Endothelial cell of umbilical vein (primary cell): ENCODE measurements at regions not wholly inside any gene's neighbourhood (a gene's known extent, or its start where the extent isn't known, plus 50 kb on each side); places are given as distances from the start of the nearest gene placed in this dataset.

ENCODE experiments used
- BruUV-seq: library from RNA; stranded (reverse); fragments of 400-500 nt; replicated peaks from 2 replicates; lab custom pipeline; 2021; lab: Mats Ljungman, UMichigan
- CTCF ChIA-PET: fragments of 300-600, 350-600 bp; sonication (Branson Sonifier 250); formaldehyde crosslinking; loops from one replicate; lab custom pipeline; 2021; ENCODE audit warnings: antibody characterized with exemption, inconsistent platforms; lab: Charles Lee
- POLR2A ChIA-PET: fragments of 300-600, 350-600 bp; sonication (Branson Sonifier 250); formaldehyde crosslinking; loops from one replicate; lab custom pipeline; 2021; ENCODE audit warnings: antibody characterized with exemption, inconsistent platforms; lab: Charles Lee
- DNase-seq: peaks from one replicate; pipeline ENCODE4 v3.0.0-alpha.2; 2011; ENCODE audit warnings: low read depth, low spot score
- FAIRE-seq: peaks from 2 replicates; lab custom pipeline; 2011; peaks lifted over from hg19 to GRCh38; lab: Jason Lieb, UNC
- H2AFZ ChIP-seq: 2 replicates; pipeline ENCODE4 v1.6.0; 2012; ENCODE audit warnings: low read depth, low read length, control low read depth, inconsistent platforms
- H3K27ac ChIP-seq: 2 replicates; pipeline ENCODE4 v1.5.1; 2011; ENCODE audit warnings: low read depth, mild to moderate bottlenecking, control low read depth, low read length, moderate library complexity; ENCODE audit not compliant: insufficient read depth
- H3K27me3 ChIP-seq, 2 experiments: 2 replicates each; pipeline versions ENCODE4 v1.6.0 to v1.6.1; 2011; ENCODE audit warnings: low read length in 2 of 2, mixed read lengths in 1 of 2; ENCODE audit not compliant: control insufficient read depth in 2 of 2, insufficient read depth in 2 of 2
- H3K36me3 ChIP-seq, 2 experiments: 2 replicates in 1 of 2; 3 replicates in 1 of 2; pipeline ENCODE4 v1.5.1; 2011; ENCODE audit warnings: low read length in 2 of 2, mild to moderate bottlenecking in 1 of 2, moderate library complexity in 1 of 2; ENCODE audit not compliant: control insufficient read depth in 2 of 2, insufficient read depth in 2 of 2; ENCODE audit errors: extremely low read depth in 1 of 2
- H3K4me1 ChIP-seq: 3 replicates; pipeline ENCODE4 v1.5.1; 2011; ENCODE audit warnings: mild to moderate bottlenecking, low read length; ENCODE audit not compliant: control insufficient read depth, insufficient read depth; ENCODE audit errors: extremely low read depth
- H3K4me2 ChIP-seq: 2 replicates; pipeline ENCODE4 v1.6.1; 2011; ENCODE audit warnings: low read length, control low read depth, mixed read lengths; ENCODE audit not compliant: insufficient read depth
- H3K4me3 ChIP-seq, 3 experiments: fragments of 200-600 bp in 1 of 3; sonication (generic), shearing (Covaris generic) in 1 of 3; replicated peaks in 1 of 3; 2 replicates each; pipeline ENCODE4 v1.5.1; 2011 to 2016; ENCODE audit warnings: control low read depth in 3 of 3, low read length in 3 of 3, mild to moderate bottlenecking in 2 of 3, inconsistent platforms in 1 of 3, low read depth in 1 of 3, moderate library complexity in 1 of 3; ENCODE audit not compliant: insufficient read depth in 1 of 3
- H3K79me2 ChIP-seq: 2 replicates; pipeline ENCODE4 v1.6.0; 2012; ENCODE audit warnings: low read length, inconsistent platforms; ENCODE audit not compliant: control insufficient read depth, insufficient read depth
- H3K9ac ChIP-seq: replicated peaks from 2 replicates; pipeline ENCODE3; 2011; ENCODE audit warnings: low read length, control low read depth; ENCODE audit not compliant: insufficient read depth; ENCODE audit errors: extremely low read depth
- H3K9me1 ChIP-seq: replicated peaks from 3 replicates; pipeline ENCODE4 v1.6.0; 2011; ENCODE audit warnings: mild to moderate bottlenecking, low read length; ENCODE audit not compliant: control insufficient read depth, insufficient read depth; ENCODE audit errors: extremely low read depth
- H3K9me3 ChIP-seq: replicated peaks from 2 replicates; pipeline ENCODE4 v1.5.1; 2012; ENCODE audit warnings: low read length, inconsistent platforms; ENCODE audit not compliant: control insufficient read depth, insufficient read depth
- H4K20me1 ChIP-seq: replicated peaks from 2 replicates; pipeline ENCODE3; 2011; ENCODE audit warnings: mild to moderate bottlenecking, low read length; ENCODE audit not compliant: control insufficient read depth, insufficient read depth; ENCODE audit errors: extremely low read depth
- CTCF ChIP-seq, 2 donors: IDR thresholded peaks; 1 replicate in 1 of 2; 2 replicates in 1 of 2; pipeline ENCODE4 v1.5.1; 2011; ENCODE audit warnings: low read length in 2 of 2, mild to moderate bottlenecking in 2 of 2, moderate library complexity in 2 of 2, control low read depth in 1 of 2, inconsistent platforms in 1 of 2, low read depth in 1 of 2; ENCODE audit not compliant: insufficient read depth in 1 of 2; ENCODE audit errors: extremely low read depth in 1 of 2
- EZH2 ChIP-seq: IDR thresholded peaks from 2 replicates; pipeline ENCODE4 v1.6.1; 2012; ENCODE audit warnings: borderline replicate concordance, low read depth, mild to moderate bottlenecking, moderate library complexity, low read length, inconsistent platforms; ENCODE audit not compliant: severe bottlenecking
- FOS ChIP-seq: IDR thresholded peaks from 2 replicates; pipeline ENCODE4 v1.6.1; 2011; ENCODE audit warnings: mild to moderate bottlenecking, low read length, moderate library complexity, borderline replicate concordance; ENCODE audit not compliant: insufficient read depth
- GATA2 ChIP-seq: IDR thresholded peaks from 2 replicates; pipeline ENCODE4 v1.7.0; 2011; ENCODE audit warnings: low read depth, mild to moderate bottlenecking, moderate library complexity, mixed read lengths, low read length; ENCODE audit not compliant: insufficient read length, insufficient read depth
- JUN ChIP-seq: IDR thresholded peaks from 2 replicates; pipeline ENCODE4 v1.6.1; 2011; ENCODE audit warnings: borderline replicate concordance, low read depth; ENCODE audit not compliant: insufficient read length, insufficient read depth
- MYC ChIP-seq: IDR thresholded peaks from one replicate; pipeline ENCODE4 v1.6.1; 2011; ENCODE audit warnings: mild to moderate bottlenecking, low read depth, low read length
- dilution Hi-C: fragments of 300-500 bp; cut with MboI; formaldehyde crosslinking; loops from one replicate; pipeline ENCODE4 v1.15.0; 2019; ENCODE audit warnings: low sequenced_read_pairs; ENCODE audit not compliant: extremely low pct_ligation_motif_present
- intact Hi-C: fragments of 100-400 bp; cut with micrococcal nuclease; formaldehyde crosslinking; loops from one replicate; pipeline ENCODE4 v1.10.0; 2022
- TF ChIP-seq, protein P1 (sequence below): IDR thresholded peaks from 2 replicates; pipeline ENCODE4 v1.6.1; 2011; ENCODE audit not compliant: insufficient read depth, insufficient read length

GRCh38 chr9:90447773-90448172 lies 194.9 kb downstream of the DIRAS2 start:
- Histone ChIP-seq H3K4me1 (no peaks in the 10 kb centered on the region), H4K20me1 (no peaks in the 10 kb centered on the region), H3K79me2 (no peaks in the 10 kb centered on the region), H3K4me3 (no peak overlapping the region), H2AFZ (no peak overlapping the region), H3K4me2 (no peak overlapping the region), H3K27me3 (no peaks in the 10 kb centered on the region), H3K9me1 (no peaks in the 10 kb centered on the region), H3K9ac (no peak overlapping the region), H3K36me3 (no peaks in the 10 kb centered on the region), H3K9me3 (peaks cover 11% of the 10 kb centered on the region), H3K27ac (no peak overlapping the region)
- intact Hi-C loops (no loop called here), dilution Hi-C loops (no loop called here)
- TF ChIP-seq, protein P1, sequence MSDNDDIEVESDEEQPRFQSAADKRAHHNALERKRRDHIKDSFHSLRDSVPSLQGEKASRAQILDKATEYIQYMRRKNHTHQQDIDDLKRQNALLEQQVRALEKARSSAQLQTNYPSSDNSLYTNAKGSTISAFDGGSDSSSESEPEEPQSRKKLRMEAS, result no peak
- TF ChIP-seq JUN, result no peak
- no peak for TF ChIP-seq CTCF (IDR thresholded peaks at IDR 0.05; ENCODE audit: extremely low read depth in 1 of 2, insufficient read depth in 1 of 2, low read depth in 1 of 2, low read length in 2 of 2)
- TF ChIP-seq MYC, result no peak
- no peak for TF ChIP-seq GATA2
- TF ChIP-seq FOS, result no peak
- no peak for TF ChIP-seq EZH2
- POLR2A ChIA-PET, result no interaction called here
- no peak for DNase-seq
- CTCF ChIA-PET, result no interaction called here
- BruUV-seq, result no TSS peak
- FAIRE-seq, result no peak
